ENCODE measurements at regions not wholly inside any gene's neighbourhood (a gene's known extent, or its start where the extent isn't known, plus 50 kb on each side); places are given as distances from the start of the nearest gene placed in this dataset.

GRCh38 chr9:134983074-134983473 lies 65.4 kb upstream of the FCN1 start:
- H4K20me1 ChIP-seq (ENCODE audit: insufficient read depth), result no peaks in the 10 kb centered on the region
- no peaks in the 10 kb centered on the region for H3K36me3 ChIP-seq (replicated peaks in 1 of 2; ENCODE audit: control insufficient read depth in 1 of 2, insufficient read depth in 2 of 2, low read length in 1 of 2)
- no peak overlapping the region for H3K9ac ChIP-seq
- TF ChIP-seq FOSL2 (IDR thresholded peaks at IDR 0.05; ENCODE audit: borderline replicate concordance, low read depth) (no peak), EZH2phosphoT487 (IDR thresholded peaks at IDR 0.05; ENCODE audit: borderline replicate concordance, low read depth) (no peak), MEF2A (IDR thresholded peaks at IDR 0.05; ENCODE audit: borderline replicate concordance, low read depth) (no peak), EP300 (IDR thresholded peaks at IDR 0.05; ENCODE audit: borderline replicate concordance in 1 of 2, low read depth in 1 of 2, low read length in 1 of 2) (no peak), SMC3 (IDR thresholded peaks at IDR 0.05; ENCODE audit: low read depth, low read length) (no peak)
- H3K9me3 ChIP-seq, result no peaks in the 10 kb centered on the region
- no peaks in the 10 kb centered on the region for H3K79me2 ChIP-seq (ENCODE audit: insufficient read depth)
- H3K4me3 ChIP-seq (ENCODE audit: low read depth in 2 of 2, low read length in 1 of 2), result no peak overlapping the region
- no peak overlapping the region for H3K4me2 ChIP-seq
- no peak overlapping the region for H2AFZ ChIP-seq (ENCODE audit: low read depth)
- no peaks in the 10 kb centered on the region for H3K27me3 ChIP-seq (ENCODE audit: insufficient read depth)
- ChIA-PET POLR2A (no interaction called here), CTCF (no interaction called here)
- H3K27ac ChIP-seq (ENCODE audit: low read depth in 2 of 2, low read length in 1 of 2), result no peak overlapping the region
- no peaks in the 10 kb centered on the region for H3K9me2 ChIP-seq
- DNase-seq, result no peak
- WGBS (ENCODE audit: low lambda C conversion rate), result 77% methylated on average over 12 of the region's 15 CpGs
- peaks cover 0 to 5% of the 10 kb centered on the region in 2 experiments; a peak in 1 of 4 replicates for H3K4me1 ChIP-seq (ENCODE audit: control insufficient read depth in 1 of 2, insufficient read depth in 2 of 2, low read depth in 1 of 2, low read length in 1 of 2)
- H3F3A ChIP-seq (replicated peaks; ENCODE audit: insufficient read depth), result no peaks in the 10 kb centered on the region

GRCh38 chr9:134983506-134984371 lies 66.0 kb upstream of the FCN1 start:
- Histone ChIP-seq H3K9me3 (no peaks in the 10 kb centered on the region), H3K27ac (ENCODE audit: low read depth in 2 of 2, low read length in 1 of 2) (no peak overlapping the region), H3K36me3 (replicated peaks in 1 of 2; ENCODE audit: control insufficient read depth in 1 of 2, insufficient read depth in 2 of 2, low read length in 1 of 2) (no peaks in the 10 kb centered on the region), H3K4me2 (no peak overlapping the region), H3K4me1 (ENCODE audit: control insufficient read depth in 1 of 2, insufficient read depth in 2 of 2, low read depth in 1 of 2, low read length in 1 of 2) (peaks cover 0 to 5% of the 10 kb centered on the region in 2 experiments; a peak in 1 of 4 replicates), H3K27me3 (ENCODE audit: insufficient read depth) (no peaks in the 10 kb centered on the region), H3K79me2 (ENCODE audit: insufficient read depth) (no peaks in the 10 kb centered on the region), H3K9me2 (no peaks in the 10 kb centered on the region), H3K4me3 (ENCODE audit: low read depth in 2 of 2, low read length in 1 of 2) (no peak overlapping the region), H3F3A (replicated peaks; ENCODE audit: insufficient read depth) (no peaks in the 10 kb centered on the region), H2AFZ (ENCODE audit: low read depth) (no peak overlapping the region), H4K20me1 (ENCODE audit: insufficient read depth) (no peaks in the 10 kb centered on the region), H3K9ac (no peak overlapping the region)
- no peak for DNase-seq
- CTCF ChIA-PET, result no interaction called here
- 52% methylated on average over 14 of the region's 14 CpGs for WGBS (ENCODE audit: low lambda C conversion rate)
- POLR2A ChIA-PET, result no interaction called here
- TF ChIP-seq CHD2 (IDR thresholded peaks at IDR 0.05; ENCODE audit: low read length, partially characterized antibody) (no peak), REST (IDR thresholded peaks at IDR 0.05; ENCODE audit: low read depth, low read length) (no peak), IRF3 (IDR thresholded peaks at IDR 0.05; ENCODE audit: low read depth, low read length) (no peak), RAD21 (IDR thresholded peaks at IDR 0.05; ENCODE audit: low read length) (no peak), RFX5 (IDR thresholded peaks at IDR 0.05; ENCODE audit: low read length) (no peak), YY1 (IDR thresholded peaks at IDR 0.05; ENCODE audit: low read depth) (no peak), PBX3 (IDR thresholded peaks at IDR 0.05) (no peak), ZBTB33 (IDR thresholded peaks at IDR 0.05; ENCODE audit: borderline replicate concordance, low read depth) (no peak), JUND (IDR thresholded peaks at IDR 0.05) (no peak), CTCF (IDR thresholded peaks at IDR 0.05) (no peak), ELF1 (IDR thresholded peaks at IDR 0.05) (no peak), SIN3A (IDR thresholded peaks at IDR 0.05; ENCODE audit: borderline replicate concordance, low read depth, low read length) (no peak)
